HG02642 (cell line): ENCODE measurements at regions not wholly inside any gene's neighbourhood (a gene's known extent, or its start where the extent isn't known, plus 50 kb on each side); places are given as distances from the start of the nearest gene placed in this dataset.
"Not testable (repeated sequence)": the region's sequence is repeated elsewhere in the genome, so short reads cannot be mapped to it uniquely, and the experiment has no call there.

ENCODE experiments used
- ATAC-seq: cut with Tn5 transposase; IDR thresholded peaks from one replicate; pipeline ENCODE4 v1.9.1; 2021; ENCODE audit warnings: mild to moderate bottlenecking; ENCODE audit not compliant: unreplicated experiment, poor library complexity

DNA sequence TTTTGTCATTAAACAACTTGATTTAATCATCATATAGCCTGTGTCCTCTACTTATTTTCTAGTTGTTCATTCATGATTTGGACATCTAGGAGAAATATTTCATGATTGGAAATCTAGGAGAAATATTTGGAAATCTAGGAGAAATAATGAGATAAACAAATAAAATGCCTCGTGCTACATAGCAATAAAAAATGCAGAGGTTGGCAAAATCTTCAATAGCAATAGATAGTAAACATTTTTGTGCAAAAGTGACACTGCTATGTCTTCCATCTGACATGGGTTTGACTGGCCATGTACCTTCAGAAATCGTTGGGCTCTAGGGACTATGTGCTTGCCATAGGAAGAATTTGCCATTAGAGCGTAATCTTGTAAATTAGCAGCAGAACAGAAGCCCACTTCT, 1304.5 kb upstream of the ZEB2 start:
- ATAC-seq: no peak

DNA sequence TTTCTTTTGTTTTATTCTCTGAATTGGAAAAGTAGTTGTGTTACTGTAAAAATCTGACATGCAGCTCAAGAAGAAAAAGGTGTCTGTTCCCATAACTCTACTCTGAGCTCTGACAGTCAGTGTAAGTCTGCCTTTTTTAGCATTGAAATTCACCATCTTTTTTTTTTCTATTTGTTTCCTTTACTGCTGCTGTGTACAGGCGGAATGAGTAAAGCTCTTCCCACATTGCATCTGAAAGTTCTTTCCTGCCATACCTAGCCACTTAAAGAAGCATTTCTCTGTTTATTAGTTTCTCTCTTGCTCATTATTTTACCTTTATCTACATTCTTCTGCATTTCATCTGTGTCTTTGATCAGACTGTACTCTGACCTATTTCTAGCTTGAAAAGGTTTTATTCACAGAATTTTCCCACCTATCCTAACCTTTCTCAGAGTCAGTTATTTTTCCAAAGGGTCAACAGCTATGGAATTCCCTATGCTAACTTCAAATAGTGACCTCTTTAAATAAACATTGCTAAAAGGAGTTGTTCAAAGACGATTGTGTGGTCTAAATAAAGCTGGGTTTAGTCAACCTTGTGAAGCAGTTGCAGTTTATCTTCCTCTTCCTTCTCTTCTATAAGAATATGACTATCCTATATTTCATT, 1303.1 kb upstream of the ZEB2 start:
- ATAC-seq: no peak

DNA sequence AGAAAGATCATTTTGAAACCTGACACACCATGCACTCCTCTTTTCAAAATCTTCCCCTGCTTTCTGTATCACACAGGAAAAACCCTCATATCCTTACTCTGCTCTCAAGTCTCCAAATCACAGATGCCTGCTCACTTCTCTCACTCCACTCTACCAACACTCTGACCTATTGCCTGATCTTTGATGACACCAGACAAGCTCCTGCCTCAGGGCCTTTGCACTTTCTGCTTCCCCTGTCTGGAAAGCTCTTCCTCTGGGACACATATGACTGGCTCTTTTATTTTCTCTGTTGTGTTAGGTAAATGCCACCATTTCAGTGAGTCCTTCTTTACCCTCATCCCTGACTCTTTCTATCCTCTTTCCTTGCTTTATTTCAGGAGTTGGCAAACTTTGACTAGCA, 1300.7 kb upstream of the ZEB2 start:
- no peak for ATAC-seq

DNA sequence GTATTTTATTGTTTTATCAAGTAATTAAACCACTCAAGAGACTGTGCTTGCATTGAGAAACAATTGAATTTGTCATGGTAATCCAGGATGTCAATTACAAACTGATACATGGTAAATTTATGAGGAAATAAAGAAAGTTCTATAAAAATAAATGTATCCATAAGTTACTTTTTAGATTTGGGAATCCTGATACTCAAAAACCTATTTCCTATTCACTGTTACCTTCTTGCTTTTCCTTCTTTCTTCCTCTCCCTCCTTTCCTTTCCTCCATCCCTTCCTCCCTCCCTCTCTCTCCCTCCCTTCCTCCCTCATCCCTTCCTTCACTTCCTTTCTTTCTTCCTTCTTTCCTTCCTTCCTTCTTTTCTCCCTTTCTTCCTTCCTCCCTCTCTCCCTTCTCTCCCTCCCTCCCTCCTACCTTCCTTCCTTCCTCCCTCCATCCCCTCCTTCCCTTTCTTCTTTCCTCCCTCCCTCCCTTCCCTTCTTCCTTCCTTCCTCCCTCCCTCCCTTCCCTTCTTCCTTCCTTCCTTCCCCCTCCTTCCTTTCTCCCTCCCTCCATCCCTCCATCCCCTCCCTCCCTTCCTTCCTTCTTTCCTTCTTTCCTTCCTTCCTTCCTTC, 1299.1 kb upstream of the ZEB2 start:
- ATAC-seq: no peak

DNA sequence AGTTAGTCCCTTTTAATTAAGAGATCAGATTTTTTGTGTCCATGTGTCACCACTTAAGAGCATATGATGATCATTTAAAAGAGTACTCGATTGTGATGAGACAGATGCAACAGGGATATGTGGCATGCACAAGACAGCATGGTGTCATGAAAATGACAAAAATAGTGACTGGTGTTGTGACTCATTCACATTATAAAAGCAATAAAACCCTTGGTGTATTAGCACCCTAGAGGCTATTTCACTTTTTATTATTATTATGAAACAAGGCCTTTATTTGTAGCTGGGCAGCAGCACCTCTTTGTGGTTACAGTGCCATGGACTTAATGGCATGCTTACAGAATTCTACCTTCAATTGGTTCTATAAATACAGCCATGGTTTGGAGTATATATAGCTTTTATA, 1296.0 kb upstream of the ZEB2 start:
- ATAC-seq: no peak

DNA sequence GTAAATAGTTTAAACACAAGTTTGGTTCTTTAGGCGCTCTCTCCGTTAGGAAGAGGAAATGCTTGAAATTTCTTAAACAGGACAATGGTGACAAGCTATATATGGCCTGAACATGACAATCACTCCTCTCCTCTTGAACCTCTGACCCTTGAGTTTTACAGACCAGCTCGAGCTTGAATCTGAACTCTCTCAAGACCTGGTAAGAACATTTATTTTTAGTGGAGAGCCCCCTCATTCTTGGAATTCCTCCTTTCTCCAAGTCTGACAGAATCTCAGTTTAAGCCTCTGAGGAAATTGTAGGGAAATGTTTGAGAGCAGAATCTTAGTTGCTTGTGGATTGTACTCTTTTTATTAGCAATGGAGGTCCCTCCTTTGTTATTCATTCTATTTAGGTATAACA, 1293.6 kb upstream of the ZEB2 start:
- no peak for ATAC-seq

DNA sequence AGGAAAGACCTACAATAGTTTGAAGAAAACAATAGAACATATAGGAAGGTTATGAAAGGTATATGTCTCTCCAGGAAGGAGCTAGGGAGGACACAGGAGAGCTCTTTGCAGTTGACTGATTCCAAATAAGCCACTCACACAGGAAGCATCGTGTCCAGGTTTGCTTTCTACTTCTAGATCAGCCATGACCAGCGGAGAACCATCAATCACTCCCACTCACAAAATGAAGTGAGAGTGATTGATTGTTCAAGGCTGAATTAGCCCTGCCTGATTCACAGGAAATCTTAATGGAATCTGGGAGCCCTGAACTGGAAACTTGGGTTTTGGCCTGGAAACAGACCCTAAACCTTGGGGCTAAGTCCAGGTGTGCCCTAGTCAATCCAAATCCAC, 1292.2 kb upstream of the ZEB2 start:
- ATAC-seq: no peak

DNA sequence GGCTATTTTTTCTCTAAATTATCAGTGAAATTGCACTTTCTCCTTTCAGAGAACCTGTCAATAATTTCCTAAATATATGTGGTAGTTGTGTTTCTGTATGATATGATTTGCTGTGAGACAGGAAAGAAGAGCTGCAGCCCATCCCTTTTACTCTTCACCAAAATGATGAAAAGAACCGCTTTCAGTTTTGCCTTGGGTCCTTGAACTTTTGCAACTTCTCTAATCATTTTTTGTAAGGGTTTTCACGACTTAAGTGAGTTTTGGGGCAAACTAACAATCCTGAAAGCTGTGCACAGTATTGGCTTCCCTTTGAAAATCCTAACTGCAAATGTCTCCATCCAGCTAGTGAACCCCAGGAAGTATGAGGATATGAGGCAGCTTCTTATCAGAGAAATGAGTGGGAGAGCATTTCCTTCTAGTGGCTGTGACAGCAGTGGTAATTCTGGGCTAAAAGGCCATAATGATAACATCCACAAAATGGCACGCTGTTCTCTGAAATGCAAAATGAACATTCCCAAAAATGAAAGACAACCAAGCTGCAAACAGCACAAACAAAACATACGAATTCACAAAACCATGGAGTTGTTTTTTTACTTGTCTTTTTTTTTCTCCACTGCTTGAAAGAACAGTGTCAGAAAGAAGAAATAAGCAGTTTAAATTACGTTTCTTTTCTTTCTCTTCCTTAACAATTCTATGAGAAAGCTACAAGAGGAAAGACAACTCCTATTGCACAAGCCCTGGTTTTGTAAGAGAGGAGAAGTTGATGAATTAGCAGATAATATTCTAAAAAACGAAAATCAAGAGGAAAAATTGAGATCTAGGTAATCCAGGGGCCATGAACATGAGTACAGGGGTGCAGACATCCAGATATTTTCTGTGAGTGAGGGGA, 1291.6 kb upstream of the ZEB2 start:
- ATAC-seq: no peak

DNA sequence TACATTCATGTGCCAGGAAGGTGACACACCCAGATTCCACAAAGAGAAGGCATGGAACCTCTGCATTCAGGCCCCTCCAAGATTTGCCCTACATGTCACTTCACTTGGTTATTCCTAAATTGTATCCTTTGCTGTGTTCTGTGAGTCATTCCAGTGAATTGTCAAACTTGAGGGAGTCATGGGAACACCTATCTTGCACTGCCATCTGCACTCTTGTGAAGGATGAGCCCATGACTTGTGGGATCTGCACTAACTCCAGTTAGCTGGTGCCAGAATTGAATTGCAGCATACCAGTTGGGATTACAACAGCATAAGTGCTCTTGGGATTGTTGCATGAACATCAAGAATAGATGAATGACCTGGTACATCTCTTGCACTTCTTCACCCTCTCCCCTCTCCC, 1288.0 kb upstream of the ZEB2 start:
- no peak for ATAC-seq

DNA sequence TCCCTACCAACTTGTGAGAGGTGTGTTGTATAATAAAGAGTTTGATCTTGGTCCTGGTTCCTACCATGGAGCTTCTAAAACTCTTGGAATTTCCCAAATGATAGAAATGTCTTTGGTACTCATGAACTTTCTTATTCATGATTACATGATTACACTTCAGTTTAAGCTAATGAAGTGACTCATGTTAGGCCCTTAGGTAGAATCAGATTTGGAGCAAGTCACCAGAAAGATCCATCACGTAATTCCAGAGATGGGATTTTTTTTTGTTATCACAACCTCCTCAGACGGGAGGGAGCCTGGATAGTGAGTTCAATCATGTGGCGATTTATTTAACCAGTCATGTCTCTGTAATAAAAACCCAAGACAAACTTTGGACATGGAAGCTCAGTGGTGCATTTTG, 1287.6 kb upstream of the ZEB2 start:
- no peak for ATAC-seq

DNA sequence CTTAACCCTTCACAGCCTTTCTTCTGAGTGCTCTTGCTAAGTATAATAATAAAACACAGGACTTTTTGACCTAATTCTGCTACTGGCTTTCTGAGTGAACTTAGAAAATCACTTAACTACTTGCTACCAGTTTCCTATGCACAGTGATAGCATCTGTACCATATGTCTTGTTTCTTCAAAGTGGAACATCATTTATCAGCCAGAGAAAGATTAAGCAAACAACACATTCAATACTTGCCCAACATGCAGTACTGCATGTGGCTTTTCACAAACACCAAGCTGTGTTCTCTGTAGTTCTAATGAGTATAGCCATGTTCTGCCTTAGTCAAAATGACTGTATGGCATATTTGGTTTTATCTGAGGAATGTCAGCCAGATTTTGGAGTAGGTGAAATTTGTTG, 1286.6 kb upstream of the ZEB2 start:
- no peak for ATAC-seq

DNA sequence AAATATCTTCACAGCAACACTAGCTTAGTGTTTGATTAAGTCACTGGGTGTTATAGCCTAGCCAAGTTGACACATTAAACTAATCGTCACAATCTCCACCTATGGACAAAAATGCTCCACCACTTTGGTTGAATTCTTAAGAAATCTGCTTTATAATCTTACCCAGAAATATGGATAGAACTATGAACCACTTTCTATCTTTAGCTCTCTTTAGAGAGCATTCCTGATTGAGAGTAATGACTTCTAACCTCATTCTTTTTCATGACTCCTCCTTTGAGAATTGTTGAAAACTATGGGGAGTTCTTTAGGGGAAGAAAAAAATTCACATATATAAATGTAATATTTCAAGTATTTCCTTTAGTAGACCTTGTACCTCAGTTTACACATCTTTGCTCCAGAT, 1282.2 kb upstream of the ZEB2 start:
- ATAC-seq: no peak

DNA sequence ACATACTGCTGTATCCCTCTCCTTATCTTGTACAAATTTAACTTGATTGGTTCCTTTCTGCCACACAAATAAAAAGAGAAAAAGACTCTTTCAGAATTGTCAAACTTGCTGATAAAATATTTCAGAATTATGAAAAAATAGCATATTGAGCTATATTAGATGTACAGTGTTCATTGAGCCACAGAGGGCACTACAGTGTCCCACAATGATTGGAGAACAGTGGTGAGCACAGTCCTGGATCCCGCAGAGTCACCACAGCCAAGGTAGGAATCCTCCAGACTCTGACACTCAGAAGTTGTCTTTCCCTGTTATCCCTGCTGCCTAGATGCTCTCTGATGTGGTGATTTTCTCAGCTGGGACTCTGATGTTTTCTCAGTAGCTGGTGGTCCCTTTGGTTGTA, 1281.3 kb upstream of the ZEB2 start:
- no peak for ATAC-seq

DNA sequence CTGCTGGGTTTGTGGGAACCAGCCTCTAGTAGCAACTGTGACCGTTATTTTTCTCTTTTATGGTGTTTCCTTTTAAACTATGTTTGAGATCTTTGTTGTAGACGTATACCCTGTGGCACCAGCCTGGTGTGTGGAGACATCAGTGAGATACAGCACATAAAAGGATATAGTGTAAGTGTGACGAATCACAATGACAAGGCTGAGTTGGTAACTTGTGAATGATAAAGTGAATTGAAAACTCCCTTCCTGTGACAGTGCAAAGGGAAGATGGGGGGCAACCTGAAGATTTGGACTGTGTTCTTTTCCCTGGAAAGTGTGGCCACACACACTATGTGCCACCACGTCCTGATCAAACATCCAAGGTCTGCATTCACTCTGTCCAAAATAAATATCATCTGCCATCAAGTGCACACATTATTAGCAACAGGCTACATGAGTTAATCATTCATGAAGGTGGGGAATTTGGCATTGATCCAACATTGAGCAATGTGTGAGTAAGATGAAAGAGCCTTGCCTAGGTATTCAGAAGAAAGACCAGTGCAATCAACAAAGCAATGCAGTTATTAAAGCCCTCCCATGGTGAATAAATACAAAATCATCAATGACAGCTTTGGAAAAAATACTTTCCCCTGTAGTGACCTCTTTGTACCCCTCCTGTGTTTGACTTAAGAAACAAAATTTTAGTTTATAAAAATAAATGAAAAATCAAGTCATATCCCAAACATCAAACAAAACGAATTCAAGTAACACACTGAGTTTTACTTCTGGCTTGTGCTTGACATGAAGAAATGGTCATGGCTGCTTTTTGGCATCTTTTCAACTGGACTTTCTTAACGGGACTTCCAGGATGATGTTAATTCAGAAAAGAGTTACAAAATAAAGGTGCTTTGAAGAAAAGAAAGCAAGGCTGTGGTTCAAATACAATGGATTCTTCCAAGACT, 1280.5 kb upstream of the ZEB2 start:
- ATAC-seq: no peak

DNA sequence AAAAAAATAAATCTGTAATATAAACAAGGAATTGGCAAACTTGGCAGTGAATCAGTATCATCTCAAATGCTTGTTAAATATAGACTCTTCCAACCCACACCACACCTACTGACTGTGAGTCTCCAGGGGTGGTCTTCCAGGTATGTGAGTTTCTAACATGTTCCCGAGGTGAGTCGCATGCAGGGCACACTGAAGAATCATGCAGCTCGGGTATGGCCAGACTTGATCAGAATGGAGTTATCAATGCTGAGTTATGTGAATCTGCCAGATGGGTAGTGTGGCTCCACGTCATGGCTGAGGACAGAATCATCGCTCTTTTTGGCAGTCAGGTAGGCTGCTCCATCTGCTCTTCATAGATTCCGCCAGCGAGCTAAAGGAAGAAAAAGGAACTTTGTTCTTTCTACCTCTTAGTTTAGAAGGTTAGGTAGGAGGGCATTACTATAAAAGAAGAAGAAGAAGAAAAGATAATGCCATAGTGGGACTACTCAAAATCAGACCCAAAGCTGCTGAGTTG, 1279.7 kb upstream of the ZEB2 start:
- ATAC-seq: no peak

DNA sequence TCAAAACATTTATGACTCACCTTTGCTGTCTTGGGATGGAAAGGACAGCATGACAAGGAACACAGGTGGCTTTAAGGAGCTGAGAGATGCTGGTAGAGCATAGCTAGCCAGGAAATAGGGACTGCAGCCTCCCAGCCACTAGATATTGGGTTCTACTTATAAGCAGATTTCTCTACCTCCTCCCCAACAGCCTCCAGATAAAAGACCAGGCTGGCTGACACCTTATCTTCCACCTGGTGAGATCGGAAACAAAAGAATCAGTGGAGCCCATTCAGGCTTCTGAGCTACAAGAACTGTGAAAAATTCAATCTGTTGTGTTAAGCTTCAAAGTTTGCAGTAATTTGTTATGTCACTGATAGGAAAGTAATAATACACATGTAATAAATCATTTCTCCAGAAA, 1278.5 kb upstream of the ZEB2 start:
- ATAC-seq: no peak

DNA sequence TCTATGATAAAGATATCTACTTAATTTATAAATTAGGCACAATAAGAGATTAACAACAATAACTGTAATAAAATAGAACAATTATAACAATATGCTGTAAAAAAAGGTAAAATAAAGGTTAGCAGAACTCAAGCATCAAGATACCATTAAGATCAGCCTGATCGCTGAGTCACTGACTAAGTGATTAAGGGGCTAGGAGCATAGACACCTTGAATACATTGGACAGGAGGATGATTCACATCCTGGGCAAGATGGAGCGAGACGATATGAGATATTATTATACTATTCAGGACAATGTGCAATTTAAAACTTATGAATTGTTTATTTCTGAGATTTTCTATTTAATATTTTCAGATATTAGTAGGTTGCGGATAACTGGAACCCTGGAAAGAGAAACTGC, 1277.8 kb upstream of the ZEB2 start:
- ATAC-seq: no peak

DNA sequence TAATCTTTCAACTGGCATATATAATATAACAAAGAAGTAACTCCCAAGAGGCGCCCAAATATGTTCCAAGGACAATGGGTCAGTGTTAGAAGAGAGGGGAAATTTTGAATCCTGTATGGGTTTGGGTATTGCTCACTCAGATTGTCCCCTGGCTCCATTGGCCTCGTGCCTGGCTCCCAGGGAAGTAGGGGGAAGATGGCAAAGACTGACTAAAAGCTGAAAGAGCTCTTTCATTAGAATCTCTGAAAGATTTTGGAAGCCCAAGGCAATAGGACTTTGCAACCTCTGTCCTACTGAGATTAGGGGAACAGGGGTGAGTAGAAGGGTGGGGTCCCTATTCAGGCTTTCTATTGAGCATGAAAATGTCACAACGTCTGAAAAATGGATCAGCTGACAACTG, 1272.8 kb upstream of the ZEB2 start:
- no peak for ATAC-seq

DNA sequence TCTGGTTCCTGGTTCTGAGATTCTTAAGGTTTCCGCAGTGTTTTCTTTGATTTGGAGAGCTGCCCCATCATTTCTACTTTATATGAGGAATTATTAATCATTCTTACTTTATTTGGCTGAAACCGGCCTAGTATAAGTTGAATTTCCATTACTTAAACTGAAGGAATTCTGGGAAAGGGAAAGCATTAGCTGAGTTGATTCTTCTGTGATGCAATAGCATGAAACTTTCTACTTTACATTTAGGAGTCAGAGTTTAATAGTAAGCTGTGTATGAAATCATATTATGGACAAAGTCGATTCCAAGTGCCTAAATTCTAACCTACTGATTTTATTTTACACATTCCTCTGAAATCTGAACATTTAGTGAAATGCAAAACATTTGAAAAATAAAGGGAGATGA, 1269.7 kb upstream of the ZEB2 start:
- ATAC-seq: no peak

DNA sequence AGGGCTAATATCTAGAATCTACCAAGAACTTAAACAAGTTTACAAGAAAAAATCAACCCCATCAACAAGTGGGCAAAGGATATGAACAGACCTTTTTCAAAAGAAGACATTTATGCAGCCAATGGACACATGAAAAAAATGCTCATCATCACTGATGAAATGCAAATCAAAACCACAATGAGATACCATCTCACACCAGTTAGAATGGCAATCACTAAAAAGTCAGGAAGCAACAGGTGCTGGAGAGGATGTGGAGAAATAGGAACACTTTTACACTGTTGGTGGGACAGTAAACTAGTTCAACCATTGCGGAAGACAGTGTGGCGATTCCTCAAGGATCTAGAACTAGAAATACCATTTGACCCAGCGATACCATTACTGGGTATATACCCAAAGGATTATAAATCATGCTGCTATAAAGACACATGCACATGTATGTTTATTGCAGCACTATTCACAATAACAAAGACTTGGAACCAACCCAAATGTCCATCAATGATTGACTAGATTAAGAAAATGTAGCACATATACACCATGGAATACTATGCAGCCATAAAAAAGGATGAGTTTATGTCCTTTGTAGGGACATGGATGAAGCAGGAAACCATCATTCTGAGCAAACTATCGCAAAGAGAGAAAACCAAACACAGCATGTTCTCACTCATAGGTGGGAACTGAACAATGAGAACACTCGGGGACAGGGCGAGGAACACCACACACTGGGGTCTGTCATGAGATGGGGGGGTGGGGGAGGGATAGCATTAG, 1267.9 kb upstream of the ZEB2 start:
- ATAC-seq: not testable (repeated sequence)
